SK-N-SH (cell line): ENCODE measurements at regions not wholly inside any gene's neighbourhood (a gene's known extent, or its start where the extent isn't known, plus 50 kb on each side); places are given as distances from the start of the nearest gene placed in this dataset.

Source experiments
- CTCF ChIA-PET: fragments of 300-600, 350-600 bp; formaldehyde crosslinking; extraction: SDS; loops from one replicate; lab custom pipeline; 2021; lab: Yijun Ruan, JAX
- POLR2A ChIA-PET: fragments of 350-600 bp; sonication (Branson Sonifier 250); formaldehyde crosslinking; extraction: SDS; loops from one replicate; lab custom pipeline; 2020; ENCODE audit warnings: antibody characterized with exemption, inconsistent platforms; lab: Yijun Ruan, JAX
- DNase-seq: peaks from one replicate; pipeline ENCODE4 v3.0.0; 2012
- H2AFZ ChIP-seq: fragments of 200-600 bp; sonication (generic); 2 replicates; pipeline ENCODE4 v1.8.1; 2016; ENCODE audit warnings: antibody characterized with exemption, mild to moderate bottlenecking, low read depth
- H3F3A ChIP-seq: fragments of 200-600 bp; sonication (generic); replicated peaks from 2 replicates; pipeline ENCODE3; 2016; ENCODE audit warnings: antibody characterized with exemption, mild to moderate bottlenecking; ENCODE audit not compliant: insufficient read depth
- H3K27ac ChIP-seq, 2 experiments: fragments of 200-500 bp in 1 of 2; fragments of 200-600 bp in 1 of 2; sonication (Bioruptor generic) in 1 of 2; sonication (generic), shearing (Covaris generic) in 1 of 2; 2 replicates each; pipeline versions ENCODE4 v1.5.1 to v1.6.1; 2014 to 2016; ENCODE audit warnings: low read depth in 2 of 2, inconsistent platforms in 1 of 2, low read length in 1 of 2, mild to moderate bottlenecking in 1 of 2, mixed read lengths in 1 of 2
- H3K27me3 ChIP-seq: fragments of 200-600 bp; sonication (generic), shearing (Covaris generic); 2 replicates; pipeline ENCODE4 v1.6.1; 2016; ENCODE audit warnings: mixed run types; ENCODE audit not compliant: insufficient read depth
- H3K36me3 ChIP-seq, 2 experiments: fragments of 200-500 bp in 1 of 2; fragments of 200-600 bp in 1 of 2; sonication (Bioruptor generic) in 1 of 2; sonication (generic) in 1 of 2; replicated peaks in 1 of 2; 2 replicates each; pipeline versions ENCODE3 to v1.5.1; 2014 to 2016; ENCODE audit warnings: low read length in 1 of 2, mild to moderate bottlenecking in 1 of 2; ENCODE audit not compliant: insufficient read depth in 2 of 2, control insufficient read depth in 1 of 2
- H3K4me1 ChIP-seq, 2 experiments: fragments of 200-500 bp in 1 of 2; fragments of 200-600 bp in 1 of 2; sonication (Bioruptor generic) in 1 of 2; sonication (generic), shearing (Covaris generic) in 1 of 2; 2 replicates each; pipeline versions ENCODE4 v1.5.1 to v1.6.1; 2014 to 2016; ENCODE audit warnings: low read depth in 1 of 2, low read length in 1 of 2, mixed run types in 1 of 2; ENCODE audit not compliant: insufficient read depth in 2 of 2, control insufficient read depth in 1 of 2
- H3K4me2 ChIP-seq: fragments of 200-600 bp; sonication (generic), shearing (Covaris generic); 2 replicates; pipeline ENCODE4 v1.6.1; 2017; ENCODE audit warnings: mixed run types
- H3K4me3 ChIP-seq, 2 experiments: fragments of 200-500 bp in 1 of 2; fragments of 200-600 bp in 1 of 2; sonication (Bioruptor generic) in 1 of 2; sonication (generic), shearing (Covaris generic) in 1 of 2; 2 replicates each; pipeline versions ENCODE4 v1.5.1 to v1.8.1; 2014 to 2016; ENCODE audit warnings: low read depth in 2 of 2, inconsistent platforms in 1 of 2, low read length in 1 of 2, mild to moderate bottlenecking in 1 of 2, mixed read lengths in 1 of 2, moderate library complexity in 1 of 2
- H3K79me2 ChIP-seq: fragments of 200-600 bp; sonication (generic); 2 replicates; pipeline ENCODE4 v1.8.1; 2017; ENCODE audit warnings: mild to moderate bottlenecking; ENCODE audit not compliant: insufficient read depth
- H3K9ac ChIP-seq: fragments of 200-600 bp; sonication (generic); 2 replicates; pipeline ENCODE4 v1.6.1; 2017; ENCODE audit warnings: mixed run types
- H3K9me2 ChIP-seq: fragments of 200-600 bp; sonication (generic); 2 replicates; pipeline ENCODE4 v1.6.1; 2017; ENCODE audit warnings: mixed run types
- H3K9me3 ChIP-seq: fragments of 200-600 bp; sonication (generic); 2 replicates; pipeline ENCODE4 v1.6.1; 2017; ENCODE audit warnings: mixed run types, mild to moderate bottlenecking, moderate library complexity
- H4K20me1 ChIP-seq: fragments of 200-600 bp; sonication (generic); 2 replicates; pipeline ENCODE4 v1.6.1; 2017; ENCODE audit warnings: mild to moderate bottlenecking, mixed run types; ENCODE audit not compliant: insufficient read depth
- CHD2 ChIP-seq: fragments of 150-350 bp; IDR thresholded peaks from 2 replicates; pipeline ENCODE4 v1.6.1; 2018; ENCODE audit warnings: low read length; ENCODE audit not compliant: partially characterized antibody
- ELF1 ChIP-seq: IDR thresholded peaks from 2 replicates; pipeline ENCODE4 v1.4.0; 2012
- EP300 ChIP-seq, 2 experiments: IDR thresholded peaks; 2 replicates each; pipeline versions ENCODE4 v1.4.0 to v1.6.1; 2012; ENCODE audit warnings: borderline replicate concordance in 1 of 2, low read depth in 1 of 2, low read length in 1 of 2
- FOSL2 ChIP-seq: IDR thresholded peaks from 2 replicates; pipeline ENCODE4 v1.4.0; 2012; ENCODE audit warnings: low read depth, mild to moderate bottlenecking, moderate library complexity, borderline replicate concordance
- FOXM1 ChIP-seq: IDR thresholded peaks from 2 replicates; pipeline ENCODE4 v1.4.0; 2012; ENCODE audit warnings: low read depth, mild to moderate bottlenecking
- GATA2 ChIP-seq: sonication (generic); formaldehyde crosslinking; IDR thresholded peaks from 2 replicates; pipeline ENCODE4 v1.5.0; 2020; ENCODE audit warnings: mild to moderate bottlenecking, missing genetic modification reagents
- NRF1 ChIP-seq: IDR thresholded peaks from 2 replicates; pipeline ENCODE4 v1.6.1; 2012; ENCODE audit warnings: low read depth, mild to moderate bottlenecking, low read length
- POLR2AphosphoS5 ChIP-seq: IDR thresholded peaks from 2 replicates; pipeline ENCODE4 v1.6.1; 2012; ENCODE audit warnings: low read depth, low read length
- RFX5 ChIP-seq: IDR thresholded peaks from 2 replicates; pipeline ENCODE4 v1.6.1; 2012; ENCODE audit warnings: mild to moderate bottlenecking, improper control_type of control experiment, low read length
- RXRA ChIP-seq: IDR thresholded peaks from 2 replicates; pipeline ENCODE4 v1.4.0; 2012; ENCODE audit warnings: low read depth, mild to moderate bottlenecking, borderline replicate concordance
- TAF1 ChIP-seq: IDR thresholded peaks from 2 replicates; pipeline ENCODE4 v1.6.1; 2012; ENCODE audit warnings: low read depth, mild to moderate bottlenecking, low read length, moderate library complexity, borderline replicate concordance
- TCF12 ChIP-seq: IDR thresholded peaks from 2 replicates; pipeline ENCODE4 v1.4.0; 2012
- TEAD4 ChIP-seq: IDR thresholded peaks from 2 replicates; pipeline ENCODE4 v1.4.0; 2012; ENCODE audit warnings: mild to moderate bottlenecking, borderline replicate concordance; ENCODE audit not compliant: insufficient read depth
- WGBS: methylation state at CpG from one replicate; pipeline ENCODE4 v1.1.6; 2017; ENCODE audit warnings: low lambda C conversion rate; 5-methylcytosine and 5-hydroxymethylcytosine counted together
- TF ChIP-seq, protein P1 (sequence below): IDR thresholded peaks from 2 replicates; pipeline ENCODE4 v1.4.0; 2012; ENCODE audit warnings: low read depth, borderline replicate concordance
- TF ChIP-seq, protein P2 (sequence below): IDR thresholded peaks from 2 replicates; pipeline ENCODE4; 2012
- TF ChIP-seq, protein P3 (sequence below): IDR thresholded peaks from 2 replicates; pipeline ENCODE4 v1.4.0; 2012; ENCODE audit warnings: low read depth, borderline replicate concordance
- TF ChIP-seq, protein P4 (sequence below): fragments of 150-350 bp; IDR thresholded peaks from 2 replicates; pipeline ENCODE4 v1.6.1; 2017; ENCODE audit warnings: antibody characterized with exemption, low read length, low read depth, borderline replicate concordance
- TF ChIP-seq, protein P5 (sequence below): fragments of 200-600 bp; sonication (generic); IDR thresholded peaks from 2 replicates; pipeline ENCODE4 v1.6.1; 2017; ENCODE audit warnings: antibody characterized with exemption, mild to moderate bottlenecking, moderate library complexity

DNA sequence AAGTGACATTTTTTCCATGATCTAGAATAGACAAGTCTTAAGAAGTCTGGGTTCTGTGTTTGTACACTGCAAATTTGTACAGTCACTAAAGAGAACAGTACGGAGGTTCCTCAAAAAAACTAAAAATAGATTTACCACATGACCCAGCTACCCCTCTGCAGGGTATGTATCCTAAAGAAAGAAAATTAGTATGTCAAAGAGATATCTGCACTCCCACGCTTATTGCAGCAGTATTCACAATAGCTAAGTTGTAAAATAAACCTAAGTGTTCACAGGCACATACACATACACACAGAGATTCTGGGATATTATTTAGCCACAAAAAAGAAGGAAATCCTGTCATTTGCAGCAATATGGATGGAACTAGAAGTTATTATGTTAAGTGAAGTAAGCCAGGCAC lies 120.4 kb downstream of the ZIC1 start:
- WGBS = 37% methylated on average over 2 of the region's 2 CpGs
- Histone ChIP-seq H3K27me3 (no peaks in the 10 kb centered on the region), H3K27ac (no peak overlapping the region), H3K4me1 (no peaks in the 10 kb centered on the region), H3K36me3 (no peaks in the 10 kb centered on the region), H3F3A (no peaks in the 10 kb centered on the region), H4K20me1 (no peaks in the 10 kb centered on the region), H3K9me3 (no peaks in the 10 kb centered on the region; the same call in 1 of the 2 replicates), H3K4me2 (no peak overlapping the region), H3K79me2 (no peaks in the 10 kb centered on the region), H3K4me3 (no peak overlapping the region), H3K9me2 (no peaks in the 10 kb centered on the region), H2AFZ (no peak overlapping the region), H3K9ac (no peak overlapping the region)
- CTCF ChIA-PET = no interaction called here
- TF ChIP-seq GATA2 (CRISPR knock-in tag) (no peak), RXRA (no peak), POLR2AphosphoS5 (no peak)
- TF ChIP-seq, protein P1, sequence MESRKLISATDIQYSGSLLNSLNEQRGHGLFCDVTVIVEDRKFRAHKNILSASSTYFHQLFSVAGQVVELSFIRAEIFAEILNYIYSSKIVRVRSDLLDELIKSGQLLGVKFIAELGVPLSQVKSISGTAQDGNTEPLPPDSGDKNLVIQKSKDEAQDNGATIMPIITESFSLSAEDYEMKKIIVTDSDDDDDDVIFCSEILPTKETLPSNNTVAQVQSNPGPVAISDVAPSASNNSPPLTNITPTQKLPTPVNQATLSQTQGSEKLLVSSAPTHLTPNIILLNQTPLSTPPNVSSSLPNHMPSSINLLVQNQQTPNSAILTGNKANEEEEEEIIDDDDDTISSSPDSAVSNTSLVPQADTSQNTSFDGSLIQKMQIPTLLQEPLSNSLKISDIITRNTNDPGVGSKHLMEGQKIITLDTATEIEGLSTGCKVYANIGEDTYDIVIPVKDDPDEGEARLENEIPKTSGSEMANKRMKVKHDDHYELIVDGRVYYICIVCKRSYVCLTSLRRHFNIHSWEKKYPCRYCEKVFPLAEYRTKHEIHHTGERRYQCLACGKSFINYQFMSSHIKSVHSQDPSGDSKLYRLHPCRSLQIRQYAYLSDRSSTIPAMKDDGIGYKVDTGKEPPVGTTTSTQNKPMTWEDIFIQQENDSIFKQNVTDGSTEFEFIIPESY = no peak
- TF ChIP-seq, protein P2, sequence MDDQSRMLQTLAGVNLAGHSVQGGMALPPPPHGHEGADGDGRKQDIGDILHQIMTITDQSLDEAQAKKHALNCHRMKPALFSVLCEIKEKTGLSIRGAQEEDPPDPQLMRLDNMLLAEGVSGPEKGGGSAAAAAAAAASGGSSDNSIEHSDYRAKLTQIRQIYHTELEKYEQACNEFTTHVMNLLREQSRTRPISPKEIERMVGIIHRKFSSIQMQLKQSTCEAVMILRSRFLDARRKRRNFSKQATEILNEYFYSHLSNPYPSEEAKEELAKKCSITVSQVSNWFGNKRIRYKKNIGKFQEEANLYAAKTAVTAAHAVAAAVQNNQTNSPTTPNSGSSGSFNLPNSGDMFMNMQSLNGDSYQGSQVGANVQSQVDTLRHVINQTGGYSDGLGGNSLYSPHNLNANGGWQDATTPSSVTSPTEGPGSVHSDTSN = no peak
- DNase-seq = no peak
- POLR2A ChIA-PET = no interaction called here

DNA sequence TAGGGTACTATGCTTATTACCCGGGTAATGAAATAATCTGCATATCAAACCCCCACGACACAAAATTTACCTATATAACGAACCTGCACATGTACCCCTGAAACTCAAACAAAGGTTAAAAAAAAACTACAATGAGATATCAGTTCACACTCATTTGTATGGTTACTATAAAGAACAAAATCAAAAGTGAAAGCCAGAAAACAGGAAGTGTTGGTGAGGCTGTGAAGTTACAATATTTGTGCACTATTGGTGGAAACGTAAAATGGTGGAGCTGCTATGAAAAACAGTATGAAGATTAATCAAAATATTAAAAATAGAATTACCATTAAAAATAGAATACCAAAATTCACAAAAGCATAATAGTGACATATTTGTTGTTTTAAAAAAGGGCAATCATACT lies 128.9 kb downstream of the ZIC1 start:
- DNase-seq = no peak
- 22% methylated on average over 4 of the region's 4 CpGs for WGBS
- ChIA-PET CTCF (no interaction called here), POLR2A (no interaction called here)
- Histone ChIP-seq H3K27ac (no peak overlapping the region), H3K36me3 (no peaks in the 10 kb centered on the region), H3F3A (no peaks in the 10 kb centered on the region), H3K9ac (no peak overlapping the region), H3K4me2 (no peak overlapping the region), H2AFZ (peak overlapping the region; percentile 56; the same call in 1 of the 2 replicates), H3K4me1 (no peaks in the 10 kb centered on the region), H3K9me3 (peaks cover 9% of the 10 kb centered on the region; the same call in 1 of the 2 replicates), H3K79me2 (no peaks in the 10 kb centered on the region), H3K27me3 (no peaks in the 10 kb centered on the region), H4K20me1 (no peaks in the 10 kb centered on the region), H3K4me3 (0 out of 4 replicates have a peak overlapping the region, but pooled peaks of 1 of the 2 experiments have one; percentile 13), H3K9me2 (no peaks in the 10 kb centered on the region)
- TF ChIP-seq, protein P3, sequence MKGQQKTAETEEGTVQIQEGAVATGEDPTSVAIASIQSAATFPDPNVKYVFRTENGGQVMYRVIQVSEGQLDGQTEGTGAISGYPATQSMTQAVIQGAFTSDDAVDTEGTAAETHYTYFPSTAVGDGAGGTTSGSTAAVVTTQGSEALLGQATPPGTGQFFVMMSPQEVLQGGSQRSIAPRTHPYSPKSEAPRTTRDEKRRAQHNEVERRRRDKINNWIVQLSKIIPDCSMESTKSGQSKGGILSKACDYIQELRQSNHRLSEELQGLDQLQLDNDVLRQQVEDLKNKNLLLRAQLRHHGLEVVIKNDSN = no peak
- TF ChIP-seq TAF1 = no peak
- TF ChIP-seq CHD2 = no peak
- no peak for TF ChIP-seq FOSL2
- TF ChIP-seq ELF1 = no peak
- TF ChIP-seq, protein P4, sequence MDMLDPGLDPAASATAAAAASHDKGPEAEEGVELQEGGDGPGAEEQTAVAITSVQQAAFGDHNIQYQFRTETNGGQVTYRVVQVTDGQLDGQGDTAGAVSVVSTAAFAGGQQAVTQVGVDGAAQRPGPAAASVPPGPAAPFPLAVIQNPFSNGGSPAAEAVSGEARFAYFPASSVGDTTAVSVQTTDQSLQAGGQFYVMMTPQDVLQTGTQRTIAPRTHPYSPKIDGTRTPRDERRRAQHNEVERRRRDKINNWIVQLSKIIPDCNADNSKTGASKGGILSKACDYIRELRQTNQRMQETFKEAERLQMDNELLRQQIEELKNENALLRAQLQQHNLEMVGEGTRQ = no peak
- TF ChIP-seq TEAD4 = no peak
- no peak for TF ChIP-seq NRF1
- no peak for TF ChIP-seq RFX5
- no peak for TF ChIP-seq FOXM1
- TF ChIP-seq EP300 (IDR thresholded peaks at IDR 0.05; ENCODE audit: borderline replicate concordance in 1 of 2, low read depth in 1 of 2, low read length in 1 of 2) = no peak
- TF ChIP-seq, protein P5, sequence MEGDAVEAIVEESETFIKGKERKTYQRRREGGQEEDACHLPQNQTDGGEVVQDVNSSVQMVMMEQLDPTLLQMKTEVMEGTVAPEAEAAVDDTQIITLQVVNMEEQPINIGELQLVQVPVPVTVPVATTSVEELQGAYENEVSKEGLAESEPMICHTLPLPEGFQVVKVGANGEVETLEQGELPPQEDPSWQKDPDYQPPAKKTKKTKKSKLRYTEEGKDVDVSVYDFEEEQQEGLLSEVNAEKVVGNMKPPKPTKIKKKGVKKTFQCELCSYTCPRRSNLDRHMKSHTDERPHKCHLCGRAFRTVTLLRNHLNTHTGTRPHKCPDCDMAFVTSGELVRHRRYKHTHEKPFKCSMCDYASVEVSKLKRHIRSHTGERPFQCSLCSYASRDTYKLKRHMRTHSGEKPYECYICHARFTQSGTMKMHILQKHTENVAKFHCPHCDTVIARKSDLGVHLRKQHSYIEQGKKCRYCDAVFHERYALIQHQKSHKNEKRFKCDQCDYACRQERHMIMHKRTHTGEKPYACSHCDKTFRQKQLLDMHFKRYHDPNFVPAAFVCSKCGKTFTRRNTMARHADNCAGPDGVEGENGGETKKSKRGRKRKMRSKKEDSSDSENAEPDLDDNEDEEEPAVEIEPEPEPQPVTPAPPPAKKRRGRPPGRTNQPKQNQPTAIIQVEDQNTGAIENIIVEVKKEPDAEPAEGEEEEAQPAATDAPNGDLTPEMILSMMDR = no peak
- no peak for TF ChIP-seq TCF12
